ENCODE measurements at regions not wholly inside any gene's neighbourhood (a gene's known extent, or its start where the extent isn't known, plus 50 kb on each side); places are given as distances from the start of the nearest gene placed in this dataset.

DNA sequence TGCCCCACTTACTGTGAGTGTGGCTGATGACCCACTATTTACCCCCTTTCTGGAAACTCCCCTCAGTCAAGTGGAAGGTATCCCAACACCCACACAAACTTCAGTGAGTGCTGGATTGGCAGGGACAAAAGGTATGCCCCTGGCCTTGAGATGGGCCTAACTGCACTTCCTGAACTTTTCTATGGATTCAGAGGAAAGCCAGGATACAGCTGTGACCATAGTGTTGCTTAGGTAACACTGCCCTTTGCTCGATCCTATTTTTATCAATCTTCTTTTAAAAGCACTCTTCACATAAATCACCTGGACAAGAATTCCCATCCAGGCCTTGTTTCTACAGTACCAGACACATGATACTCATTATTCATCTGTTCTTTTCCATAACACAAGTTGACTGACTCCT, 671.5 kb upstream of the SLC8A1 start:
- TF ChIP-seq, protein P1, sequence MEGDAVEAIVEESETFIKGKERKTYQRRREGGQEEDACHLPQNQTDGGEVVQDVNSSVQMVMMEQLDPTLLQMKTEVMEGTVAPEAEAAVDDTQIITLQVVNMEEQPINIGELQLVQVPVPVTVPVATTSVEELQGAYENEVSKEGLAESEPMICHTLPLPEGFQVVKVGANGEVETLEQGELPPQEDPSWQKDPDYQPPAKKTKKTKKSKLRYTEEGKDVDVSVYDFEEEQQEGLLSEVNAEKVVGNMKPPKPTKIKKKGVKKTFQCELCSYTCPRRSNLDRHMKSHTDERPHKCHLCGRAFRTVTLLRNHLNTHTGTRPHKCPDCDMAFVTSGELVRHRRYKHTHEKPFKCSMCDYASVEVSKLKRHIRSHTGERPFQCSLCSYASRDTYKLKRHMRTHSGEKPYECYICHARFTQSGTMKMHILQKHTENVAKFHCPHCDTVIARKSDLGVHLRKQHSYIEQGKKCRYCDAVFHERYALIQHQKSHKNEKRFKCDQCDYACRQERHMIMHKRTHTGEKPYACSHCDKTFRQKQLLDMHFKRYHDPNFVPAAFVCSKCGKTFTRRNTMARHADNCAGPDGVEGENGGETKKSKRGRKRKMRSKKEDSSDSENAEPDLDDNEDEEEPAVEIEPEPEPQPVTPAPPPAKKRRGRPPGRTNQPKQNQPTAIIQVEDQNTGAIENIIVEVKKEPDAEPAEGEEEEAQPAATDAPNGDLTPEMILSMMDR (IDR thresholded peaks at IDR 0.05) = no peak
- no peak for TF ChIP-seq POLR2A (IDR thresholded peaks at IDR 0.05)

Measured in esophagus squamous epithelium (tissue), 4 donors.